Cardiac muscle cell (in vitro differentiated cells and primary cell): ENCODE measurements at regions not wholly inside any gene's neighbourhood (a gene's known extent, or its start where the extent isn't known, plus 50 kb on each side); places are given as distances from the start of the nearest gene placed in this dataset.

Experiments used
- DNase-seq, 2 donors: peaks; one replicate each; pipeline versions ENCODE4 v3.0.0 to v3.0.0-alpha.2; 2010 to 2017; ENCODE audit warnings: low read depth in 1 of 2, low spot score in 1 of 2
- H3K27ac ChIP-seq: fragments of 200-600 bp; sonication (generic); 2 replicates; pipeline ENCODE4 v1.5.1; 2016
- H3K27me3 ChIP-seq: fragments of 200-600 bp; sonication (generic); 2 replicates; pipeline ENCODE4 v1.6.0; 2016; ENCODE audit warnings: control low read depth
- H3K36me3 ChIP-seq: fragments of 200-600 bp; sonication (generic); 2 replicates; pipeline ENCODE4 v1.5.1; 2016; ENCODE audit warnings: control low read depth
- H3K4me1 ChIP-seq: fragments of 200-600 bp; sonication (generic); 2 replicates; pipeline ENCODE4 v1.8.1; 2017; ENCODE audit warnings: low read depth, mild to moderate bottlenecking, mixed run types
- H3K4me3 ChIP-seq: fragments of 200-600 bp; sonication (generic); 2 replicates; pipeline ENCODE4 v1.5.1; 2016; ENCODE audit warnings: mild to moderate bottlenecking
- H3K9me3 ChIP-seq: fragments of 200-600 bp; sonication (generic); 2 replicates; pipeline ENCODE4 v1.5.1; 2017; ENCODE audit warnings: low read depth, mild to moderate bottlenecking, control low read depth
- TF ChIP-seq, protein P1 (sequence below): IDR thresholded peaks from 2 replicates; pipeline ENCODE4 v1.5.1; 2012; ENCODE audit warnings: low read depth, mild to moderate bottlenecking, low read length

DNA sequence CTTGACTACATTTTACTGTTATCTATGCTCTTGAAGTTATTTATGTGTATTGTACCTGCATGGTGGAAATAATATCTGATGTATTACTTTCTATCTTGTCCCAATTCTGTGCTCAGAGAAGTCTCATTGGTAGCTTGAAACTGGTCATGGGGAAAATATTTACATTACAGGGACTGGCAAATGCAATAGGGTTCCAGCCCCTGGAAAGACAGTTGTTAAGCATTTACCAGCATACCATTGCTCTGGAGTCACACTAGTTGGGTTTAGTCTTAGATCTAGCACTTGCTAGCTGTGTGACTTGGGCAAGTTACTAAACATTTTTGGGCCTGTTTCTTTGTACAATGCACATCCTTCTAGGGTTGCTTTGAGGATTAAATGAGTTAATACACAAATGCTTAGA is 86.3 kb upstream of the NRXN3 start:
- Histone ChIP-seq H3K27me3 (peaks cover 4% of the 10 kb centered on the region), H3K4me1 (no peaks in the 10 kb centered on the region), H3K36me3 (no peaks in the 10 kb centered on the region), H3K27ac (no peak overlapping the region), H3K9me3 (no peaks in the 10 kb centered on the region), H3K4me3 (no peak overlapping the region)
- DNase-seq = no peak
- TF ChIP-seq, protein P1, sequence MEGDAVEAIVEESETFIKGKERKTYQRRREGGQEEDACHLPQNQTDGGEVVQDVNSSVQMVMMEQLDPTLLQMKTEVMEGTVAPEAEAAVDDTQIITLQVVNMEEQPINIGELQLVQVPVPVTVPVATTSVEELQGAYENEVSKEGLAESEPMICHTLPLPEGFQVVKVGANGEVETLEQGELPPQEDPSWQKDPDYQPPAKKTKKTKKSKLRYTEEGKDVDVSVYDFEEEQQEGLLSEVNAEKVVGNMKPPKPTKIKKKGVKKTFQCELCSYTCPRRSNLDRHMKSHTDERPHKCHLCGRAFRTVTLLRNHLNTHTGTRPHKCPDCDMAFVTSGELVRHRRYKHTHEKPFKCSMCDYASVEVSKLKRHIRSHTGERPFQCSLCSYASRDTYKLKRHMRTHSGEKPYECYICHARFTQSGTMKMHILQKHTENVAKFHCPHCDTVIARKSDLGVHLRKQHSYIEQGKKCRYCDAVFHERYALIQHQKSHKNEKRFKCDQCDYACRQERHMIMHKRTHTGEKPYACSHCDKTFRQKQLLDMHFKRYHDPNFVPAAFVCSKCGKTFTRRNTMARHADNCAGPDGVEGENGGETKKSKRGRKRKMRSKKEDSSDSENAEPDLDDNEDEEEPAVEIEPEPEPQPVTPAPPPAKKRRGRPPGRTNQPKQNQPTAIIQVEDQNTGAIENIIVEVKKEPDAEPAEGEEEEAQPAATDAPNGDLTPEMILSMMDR = no peak

DNA sequence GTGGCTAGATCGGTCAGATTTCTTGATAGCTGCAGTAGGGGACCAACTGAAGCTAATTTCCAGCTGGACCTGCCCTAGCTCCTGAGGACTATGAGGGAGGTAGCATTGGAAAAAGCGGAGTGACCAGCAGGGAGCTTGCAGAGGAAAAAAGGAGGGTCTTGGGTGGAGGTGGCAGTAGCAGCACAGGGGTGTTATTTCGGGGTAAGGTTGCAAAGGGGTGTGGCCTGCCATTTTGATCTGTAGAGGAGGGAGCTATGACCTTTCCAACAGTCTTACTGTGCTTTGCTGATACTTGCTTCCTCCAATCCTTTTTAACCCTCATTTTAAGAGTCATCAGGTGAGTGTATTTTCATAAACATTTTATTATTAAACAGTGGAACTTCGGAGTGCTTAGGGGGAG is 83.8 kb upstream of the NRXN3 start:
- H3K4me3 ChIP-seq = no peak overlapping the region
- TF ChIP-seq, protein P1 = no peak
- no peaks in the 10 kb centered on the region for H3K4me1 ChIP-seq
- no peaks in the 10 kb centered on the region for H3K36me3 ChIP-seq
- DNase-seq = no peak
- peaks cover under 1% of the 10 kb centered on the region for H3K27me3 ChIP-seq
- H3K27ac ChIP-seq = no peak overlapping the region
- no peaks in the 10 kb centered on the region for H3K9me3 ChIP-seq

DNA sequence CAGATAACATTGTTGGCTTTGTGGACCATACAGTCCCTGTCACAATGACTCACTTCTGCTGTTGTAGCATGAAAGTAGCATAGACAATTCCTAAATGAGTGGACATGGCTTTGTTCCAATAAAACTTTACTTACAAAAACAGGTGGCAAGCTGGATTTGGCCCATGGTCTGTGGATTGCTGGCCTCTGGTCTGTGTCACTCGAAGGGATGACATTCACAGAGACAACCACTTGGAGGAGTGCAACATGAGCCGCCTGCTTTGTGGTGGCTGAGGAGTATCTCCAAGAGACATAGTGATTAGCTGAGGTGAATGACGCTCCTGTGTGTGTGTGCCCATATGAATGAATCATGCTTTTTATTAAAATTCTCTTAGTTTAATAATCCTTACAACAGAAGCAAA is 81.3 kb upstream of the NRXN3 start:
- Histone ChIP-seq H3K27ac (no peak overlapping the region), H3K4me3 (no peak overlapping the region), H3K9me3 (no peaks in the 10 kb centered on the region), H3K36me3 (no peaks in the 10 kb centered on the region), H3K27me3 (no peaks in the 10 kb centered on the region), H3K4me1 (no peaks in the 10 kb centered on the region)
- DNase-seq = peak in 1 of 2 donors; percentile 26
- TF ChIP-seq, protein P1 = no peak

DNA sequence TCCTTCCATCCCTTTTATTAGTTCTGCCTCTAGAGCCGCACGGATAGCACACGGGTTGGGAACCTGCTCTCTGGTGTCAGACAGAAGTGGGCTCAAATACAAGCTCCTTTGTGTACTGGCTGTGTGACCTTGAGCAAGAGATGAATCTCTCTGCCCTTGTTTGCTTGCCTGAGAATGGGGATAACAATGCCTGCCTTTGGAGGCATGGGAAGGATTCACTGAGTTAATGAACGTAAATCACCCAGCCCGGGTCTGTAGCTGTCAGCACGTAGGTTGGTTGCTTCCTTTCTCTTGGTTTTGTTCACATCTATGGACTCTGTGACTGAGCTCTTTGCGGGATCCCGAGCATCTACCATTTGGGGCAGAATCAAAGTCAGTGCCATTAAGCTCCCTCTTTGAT is 79.3 kb upstream of the NRXN3 start:
- Histone ChIP-seq H3K4me1 (no peaks in the 10 kb centered on the region), H3K9me3 (no peaks in the 10 kb centered on the region), H3K36me3 (no peaks in the 10 kb centered on the region), H3K4me3 (no peak overlapping the region), H3K27me3 (no peaks in the 10 kb centered on the region), H3K27ac (no peak overlapping the region)
- no peak for DNase-seq
- TF ChIP-seq, protein P1 = no peak

DNA sequence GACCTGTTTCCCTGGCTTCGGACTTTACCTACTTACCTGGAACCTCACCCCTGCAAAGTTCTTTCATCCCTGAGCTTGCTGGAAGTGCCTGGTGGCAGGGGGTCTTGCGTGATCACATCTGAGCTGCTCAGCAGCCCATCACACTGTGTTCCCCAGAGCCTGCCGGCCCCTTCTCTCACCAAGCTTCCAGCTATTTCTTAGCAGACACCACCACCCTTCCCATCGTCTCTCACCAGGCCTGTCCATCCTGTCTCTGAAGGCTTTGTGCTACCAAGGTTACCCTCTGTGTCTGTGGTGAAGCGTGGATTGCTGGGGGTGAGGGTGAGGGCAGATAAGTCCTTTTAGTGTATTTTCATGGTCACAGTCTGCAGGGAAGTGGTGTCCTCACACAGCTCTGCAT is 78.8 kb upstream of the NRXN3 start:
- no peaks in the 10 kb centered on the region for H3K4me1 ChIP-seq
- no peaks in the 10 kb centered on the region for H3K9me3 ChIP-seq
- TF ChIP-seq, protein P1 = no peak
- H3K4me3 ChIP-seq = no peak overlapping the region
- DNase-seq = no peak
- no peaks in the 10 kb centered on the region for H3K36me3 ChIP-seq
- no peaks in the 10 kb centered on the region for H3K27me3 ChIP-seq
- H3K27ac ChIP-seq = no peak overlapping the region

DNA sequence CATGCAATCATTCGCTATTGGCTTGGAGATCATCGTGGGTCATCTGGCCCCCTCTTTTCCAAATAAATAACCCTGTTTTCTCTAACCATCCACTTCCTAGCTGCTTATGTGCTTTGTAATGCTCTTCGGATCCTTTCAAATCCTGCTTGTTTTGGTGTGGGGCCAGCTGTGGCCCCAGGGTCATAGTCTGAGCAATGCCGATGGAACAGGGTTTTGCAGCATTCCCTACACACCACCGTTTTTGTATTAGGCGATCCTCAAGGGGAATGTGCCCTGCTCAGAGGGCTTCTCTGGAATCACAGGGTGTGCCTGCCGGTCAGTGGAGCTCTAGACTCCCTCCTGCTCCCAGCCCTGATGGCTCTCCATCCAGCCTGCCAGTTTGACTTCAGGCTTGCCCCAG is 78.1 kb upstream of the NRXN3 start:
- Histone ChIP-seq H3K27me3 (no peaks in the 10 kb centered on the region), H3K4me3 (no peak overlapping the region), H3K9me3 (no peaks in the 10 kb centered on the region), H3K36me3 (no peaks in the 10 kb centered on the region), H3K27ac (no peak overlapping the region), H3K4me1 (no peaks in the 10 kb centered on the region)
- no peak for DNase-seq
- TF ChIP-seq, protein P1 = no peak
